ENCODE measurements at regions not wholly inside any gene's neighbourhood (a gene's known extent, or its start where the extent isn't known, plus 50 kb on each side); places are given as distances from the start of the nearest gene placed in this dataset.
"Not testable (repeated sequence)": the region's sequence is repeated elsewhere in the genome, so short reads cannot be mapped to it uniquely, and the experiment has no call there.

DNA sequence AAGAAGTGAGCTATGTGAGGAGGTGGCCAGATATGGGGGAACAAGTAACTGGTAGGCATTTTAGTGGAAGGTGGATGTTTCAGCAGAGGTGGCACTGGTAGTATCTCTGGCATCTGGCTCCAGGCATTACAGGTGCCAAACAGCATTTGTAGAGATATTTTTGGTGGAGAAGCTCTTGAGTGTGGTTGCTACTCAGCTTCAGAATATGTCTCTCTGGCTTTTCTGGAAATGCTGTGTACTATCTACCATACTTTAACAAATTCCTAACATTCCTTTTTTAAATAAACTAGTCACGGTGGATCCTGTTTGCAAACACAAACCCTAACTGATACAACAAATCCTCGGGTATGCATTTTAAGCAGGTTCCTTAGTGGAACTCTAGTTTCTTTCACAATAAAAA lies 128.0 kb downstream of the BARX2 start:
- DNase-seq = no peak

- DNase-seq = no peak
Observed at GRCh38 chr11:129505266-129505665, 129.6 kb downstream of the BARX2 start.

- DNase-seq = no peak
Observed at GRCh38 chr11:129508163-129508562, 132.5 kb downstream of the BARX2 start.

DNA sequence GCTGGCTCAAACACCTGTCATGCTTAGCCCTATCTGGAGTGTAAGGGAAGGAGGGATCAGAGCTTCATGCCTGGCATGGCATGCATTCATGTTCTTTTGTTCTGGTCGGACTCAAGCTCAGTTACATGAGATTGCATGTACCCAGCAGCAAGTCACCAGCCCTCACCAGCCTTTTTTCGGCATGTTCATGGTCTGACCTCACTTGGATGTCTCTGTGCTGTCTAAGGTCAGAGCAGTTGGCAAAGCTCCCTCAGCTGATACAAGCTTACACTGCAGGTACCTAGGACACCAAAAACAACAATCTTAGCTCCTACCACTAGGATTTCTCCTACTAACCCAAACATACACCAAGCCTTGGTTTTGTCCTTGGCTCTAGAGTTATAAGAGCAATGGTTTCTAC lies 152.6 kb downstream of the BARX2 start:
- no peak for DNase-seq

GRCh38 chr11:129530154-129530895 lies 154.7 kb downstream of the BARX2 start:
- DNase-seq = no peak

DNA sequence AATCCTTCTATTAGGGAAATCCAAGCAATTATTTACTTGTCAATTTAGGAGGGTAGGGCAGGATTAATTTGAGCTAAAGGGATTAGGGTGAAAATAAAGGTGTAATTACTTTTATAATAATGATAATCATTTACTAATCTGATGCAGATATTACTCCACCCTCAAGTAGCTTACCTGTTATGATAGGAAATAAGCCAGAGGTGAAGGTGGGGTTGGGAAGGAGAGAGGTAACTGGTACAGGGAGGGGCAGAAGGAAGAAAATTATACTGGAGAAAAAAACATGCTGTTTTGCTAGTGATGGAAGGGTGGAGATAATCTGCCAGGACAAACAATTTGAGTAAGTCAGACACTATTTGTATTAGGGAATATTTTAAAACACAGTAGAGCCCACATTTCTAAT lies 157.7 kb downstream of the BARX2 start:
- no peak for DNase-seq

- no peak for DNase-seq
Observed at GRCh38 chr11:129536338-129536737, 160.7 kb downstream of the BARX2 start.

GRCh38 chr11:129538323-129538722 lies 162.7 kb downstream of the BARX2 start:
- DNase-seq = no peak

GRCh38 chr11:129543515-129544290 lies 168.1 kb downstream of the BARX2 start:
- no peak for DNase-seq

GRCh38 chr11:129544691-129545090 lies 169.0 kb downstream of the BARX2 start:
- no peak for DNase-seq

GRCh38 chr11:129546266-129546665 lies 170.6 kb downstream of the BARX2 start:
- DNase-seq = no peak

GRCh38 chr11:129557421-129557820 lies 181.8 kb downstream of the BARX2 start:
- no peak for DNase-seq

- DNase-seq = no peak
Observed at GRCh38 chr11:129569007-129569406, 193.4 kb downstream of the BARX2 start.

GRCh38 chr11:129572667-129573066 lies 197.0 kb downstream of the BARX2 start:
- not testable (repeated sequence) for DNase-seq

DNA sequence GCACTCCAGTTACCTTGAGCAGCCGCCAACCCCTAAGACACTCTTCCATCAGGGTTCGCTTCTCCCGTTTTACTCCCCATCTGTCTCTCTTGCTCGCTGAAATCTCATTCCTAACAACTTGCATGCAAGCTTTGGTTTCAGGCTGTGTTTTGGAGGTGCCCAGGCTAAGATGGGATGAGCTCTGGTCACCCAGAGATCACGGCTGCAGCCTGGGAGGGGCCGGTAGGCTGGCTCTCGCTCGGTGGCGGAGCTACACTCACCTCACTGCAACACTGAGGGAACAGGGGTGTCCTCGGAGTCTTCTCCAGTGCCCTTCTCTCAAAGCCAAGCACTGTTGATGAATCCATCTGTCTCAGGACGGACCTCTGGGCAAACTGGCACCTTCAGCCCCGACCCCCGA lies 197.5 kb downstream of the BARX2 start:
- DNase-seq = no peak

GRCh38 chr11:129574431-129574830 lies 198.8 kb downstream of the BARX2 start:
- DNase-seq = no peak

GRCh38 chr11:129576652-129577051 lies 201.0 kb downstream of the BARX2 start:
- no peak for DNase-seq

DNA sequence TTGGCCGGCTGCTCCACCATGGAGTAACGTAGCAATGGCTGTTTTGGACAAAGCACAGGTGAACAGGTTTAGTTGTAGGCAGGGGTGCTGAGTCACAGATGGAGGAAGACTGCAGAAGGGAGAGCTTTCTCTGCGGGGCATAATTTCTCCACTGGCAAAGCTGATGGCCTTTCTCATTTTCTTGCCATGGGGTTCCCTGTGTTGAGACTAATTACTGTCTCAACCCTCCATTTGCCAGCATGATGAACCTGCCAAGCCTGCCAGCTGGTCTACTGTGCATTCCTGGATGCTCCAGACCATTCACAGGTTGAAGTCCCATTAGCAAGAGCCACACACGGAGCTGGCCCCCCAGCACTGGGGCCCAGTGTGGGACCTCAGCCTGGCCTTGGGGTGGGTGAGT lies 202.4 kb downstream of the BARX2 start:
- no peak for DNase-seq

DNA sequence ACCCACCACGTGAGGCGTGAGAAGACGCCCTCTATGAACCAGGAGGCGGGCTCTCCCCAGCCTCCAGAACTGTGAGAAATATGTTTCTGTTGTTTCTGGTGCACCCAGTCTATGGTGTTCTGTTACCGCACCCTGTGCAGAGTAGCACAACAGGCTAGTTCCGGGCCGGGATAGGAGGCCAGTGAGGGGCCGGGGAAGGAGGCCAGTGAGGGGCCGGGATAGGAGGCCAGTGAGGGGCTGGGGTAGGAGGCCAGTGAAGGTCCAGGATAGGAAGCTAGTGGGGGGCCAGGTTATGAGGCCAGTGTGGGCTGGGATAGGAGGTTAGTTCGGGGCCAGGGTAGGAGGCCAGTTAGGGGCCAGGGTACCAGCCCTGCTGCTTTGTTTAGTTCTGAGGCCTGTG lies 204.6 kb downstream of the BARX2 start:
- no peak for DNase-seq

DNA sequence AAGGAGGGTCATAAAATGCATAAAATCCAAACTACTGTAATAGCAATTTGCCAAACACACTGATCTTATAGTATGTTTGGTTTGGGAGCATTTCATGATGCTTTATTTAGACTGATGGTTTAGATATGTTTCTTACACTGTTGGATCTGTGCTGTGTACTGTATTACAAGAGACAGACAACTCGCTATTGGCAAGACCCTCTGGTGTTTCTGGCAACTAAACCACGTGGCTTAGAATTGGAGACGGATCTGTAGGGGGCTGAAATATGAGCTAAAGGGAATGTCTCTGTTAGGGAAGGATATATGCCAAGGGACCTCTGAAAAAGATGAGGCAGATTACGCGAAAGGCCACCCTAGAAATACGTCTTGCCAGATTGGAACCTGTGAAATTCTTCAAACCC lies 208.7 kb downstream of the BARX2 start:
- DNase-seq = no peak

- no peak for DNase-seq
Observed at GRCh38 chr11:129589190-129589860, 213.7 kb downstream of the BARX2 start.

- DNase-seq = no peak
Observed at GRCh38 chr11:129590030-129590752, 214.5 kb downstream of the BARX2 start.
